HG03439 (cell line): ENCODE measurements at regions not wholly inside any gene's neighbourhood (a gene's known extent, or its start where the extent isn't known, plus 50 kb on each side); places are given as distances from the start of the nearest gene placed in this dataset.
"Not testable (repeated sequence)": the region's sequence is repeated elsewhere in the genome, so short reads cannot be mapped to it uniquely, and the experiment has no call there.

Experiments used
- ATAC-seq: cut with Tn5 transposase; IDR thresholded peaks from one replicate; pipeline ENCODE4 v1.9.1; 2021; ENCODE audit warnings: mild to moderate bottlenecking, moderate library complexity; ENCODE audit not compliant: unreplicated experiment

- ATAC-seq = no peak
These were observed 391.8 kb upstream of the CRIM1 start for GRCh38 chr2:35963824-35964223.

GRCh38 chr2:35963357-35963756 is 392.2 kb upstream of the CRIM1 start:
- ATAC-seq = no peak

GRCh38 chr2:35962585-35963146 is 392.9 kb upstream of the CRIM1 start:
- ATAC-seq = no peak

- no peak for ATAC-seq
These were observed 395.0 kb upstream of the CRIM1 start for GRCh38 chr2:35960596-35960995.

- not testable (repeated sequence) for ATAC-seq
These were observed 398.5 kb upstream of the CRIM1 start for GRCh38 chr2:35957053-35957452.

GRCh38 chr2:35946478-35946877 is 409.1 kb upstream of the CRIM1 start:
- ATAC-seq = no peak

- no peak for ATAC-seq
These were observed 416.7 kb upstream of the CRIM1 start for GRCh38 chr2:35938838-35939237.

GRCh38 chr2:35933031-35933430 is 422.5 kb upstream of the CRIM1 start:
- no peak for ATAC-seq

- no peak for ATAC-seq
These were observed 423.2 kb upstream of the CRIM1 start for GRCh38 chr2:35932276-35932963.

- no peak for ATAC-seq
These were observed 424.0 kb upstream of the CRIM1 start for GRCh38 chr2:35931626-35932025.

GRCh38 chr2:35931115-35931514 is 424.5 kb upstream of the CRIM1 start:
- ATAC-seq = no peak

- ATAC-seq = no peak
These were observed 426.0 kb upstream of the CRIM1 start for GRCh38 chr2:35929551-35929950.

GRCh38 chr2:35920061-35920460 is 435.5 kb upstream of the CRIM1 start:
- ATAC-seq = no peak

GRCh38 chr2:35915261-35915660 is 440.3 kb upstream of the CRIM1 start:
- no peak for ATAC-seq

GRCh38 chr2:35891936-35892335 is 463.6 kb upstream of the CRIM1 start:
- no peak for ATAC-seq

- no peak for ATAC-seq
These were observed 464.1 kb upstream of the CRIM1 start for GRCh38 chr2:35891528-35891927.

GRCh38 chr2:35887146-35887545 is 468.4 kb upstream of the CRIM1 start:
- ATAC-seq = no peak

- no peak for ATAC-seq
These were observed 481.7 kb upstream of the CRIM1 start for GRCh38 chr2:35873921-35874320.

GRCh38 chr2:35871672-35872071 is 483.9 kb upstream of the CRIM1 start:
- ATAC-seq = no peak

- ATAC-seq = no peak
These were observed 484.9 kb upstream of the CRIM1 start for GRCh38 chr2:35870713-35871112.

- ATAC-seq = no peak
These were observed 491.4 kb upstream of the CRIM1 start for GRCh38 chr2:35864141-35864540.

- no peak for ATAC-seq
These were observed 497.4 kb upstream of the CRIM1 start for GRCh38 chr2:35858216-35858615.

GRCh38 chr2:35857498-35857897 is 498.1 kb upstream of the CRIM1 start:
- no peak for ATAC-seq
